DND-41 (cell line): ENCODE measurements at regions not wholly inside any gene's neighbourhood (a gene's known extent, or its start where the extent isn't known, plus 50 kb on each side); places are given as distances from the start of the nearest gene placed in this dataset.
"Not testable (repeated sequence)": the region's sequence is repeated elsewhere in the genome, so short reads cannot be mapped to it uniquely, and the experiment has no call there.

Experiments used
- EZH2 ChIP-seq: IDR thresholded peaks from 3 replicates; pipeline ENCODE4 v1.6.1; 2012; ENCODE audit warnings: borderline replicate concordance, low read depth, mild to moderate bottlenecking, moderate library complexity, low read length, inconsistent platforms; ENCODE audit not compliant: severe bottlenecking
- TF ChIP-seq, protein P1 (sequence below): IDR thresholded peaks from 2 replicates; pipeline ENCODE4 v1.5.1; 2012; ENCODE audit warnings: borderline replicate concordance, low read length, moderate library complexity, mild to moderate bottlenecking; ENCODE audit not compliant: poor library complexity, severe bottlenecking; ENCODE audit errors: extremely low read depth

DNA sequence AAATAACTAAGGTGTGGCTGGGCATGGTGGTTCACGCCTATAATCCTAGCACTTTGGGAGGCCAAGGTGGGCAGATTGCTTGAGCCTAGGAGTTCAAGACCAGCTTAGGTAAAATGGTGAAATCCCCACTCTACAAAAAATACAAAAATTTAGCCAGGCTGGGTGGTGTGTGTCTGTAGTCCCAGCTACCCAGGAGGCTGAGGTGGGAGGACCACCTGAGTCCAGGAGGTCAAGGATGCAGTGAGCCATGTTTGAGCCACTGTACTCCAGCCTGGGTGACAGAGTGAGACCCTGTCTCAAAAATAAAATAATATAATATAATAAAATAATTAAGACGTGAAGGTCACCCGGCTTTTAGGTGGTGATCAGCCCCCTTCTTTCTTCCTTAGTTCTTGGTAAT is 58.0 kb upstream of the SUB1 start:
- TF ChIP-seq, protein P1, sequence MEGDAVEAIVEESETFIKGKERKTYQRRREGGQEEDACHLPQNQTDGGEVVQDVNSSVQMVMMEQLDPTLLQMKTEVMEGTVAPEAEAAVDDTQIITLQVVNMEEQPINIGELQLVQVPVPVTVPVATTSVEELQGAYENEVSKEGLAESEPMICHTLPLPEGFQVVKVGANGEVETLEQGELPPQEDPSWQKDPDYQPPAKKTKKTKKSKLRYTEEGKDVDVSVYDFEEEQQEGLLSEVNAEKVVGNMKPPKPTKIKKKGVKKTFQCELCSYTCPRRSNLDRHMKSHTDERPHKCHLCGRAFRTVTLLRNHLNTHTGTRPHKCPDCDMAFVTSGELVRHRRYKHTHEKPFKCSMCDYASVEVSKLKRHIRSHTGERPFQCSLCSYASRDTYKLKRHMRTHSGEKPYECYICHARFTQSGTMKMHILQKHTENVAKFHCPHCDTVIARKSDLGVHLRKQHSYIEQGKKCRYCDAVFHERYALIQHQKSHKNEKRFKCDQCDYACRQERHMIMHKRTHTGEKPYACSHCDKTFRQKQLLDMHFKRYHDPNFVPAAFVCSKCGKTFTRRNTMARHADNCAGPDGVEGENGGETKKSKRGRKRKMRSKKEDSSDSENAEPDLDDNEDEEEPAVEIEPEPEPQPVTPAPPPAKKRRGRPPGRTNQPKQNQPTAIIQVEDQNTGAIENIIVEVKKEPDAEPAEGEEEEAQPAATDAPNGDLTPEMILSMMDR: not testable (repeated sequence)
- TF ChIP-seq EZH2: not testable (repeated sequence)
